ENCODE measurements at regions not wholly inside any gene's neighbourhood (a gene's known extent, or its start where the extent isn't known, plus 50 kb on each side); places are given as distances from the start of the nearest gene placed in this dataset.

DNA sequence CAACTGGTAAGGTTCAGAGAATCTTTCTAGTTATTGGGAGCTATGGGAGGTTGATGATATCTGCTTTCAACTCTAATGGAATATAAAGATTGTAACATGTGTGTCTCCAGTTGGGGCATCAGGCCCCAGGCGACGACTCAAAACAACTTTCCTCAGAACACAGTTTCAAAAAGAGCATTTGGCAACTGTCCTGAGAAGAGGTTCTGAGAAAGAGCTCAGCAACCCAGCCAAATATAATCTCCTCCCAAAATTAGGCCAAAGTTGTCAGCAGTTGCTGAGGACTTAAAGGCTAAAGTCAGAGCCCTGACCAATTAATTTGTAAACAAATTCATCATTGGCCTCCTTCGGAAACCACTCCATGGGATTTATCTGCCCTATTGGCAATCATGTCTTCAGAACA, 251.1 kb upstream of the NFE2L3 start:
- CTCF ChIA-PET, result interaction anchor here (2.0 to 2.1 kb wide), 2 partner anchors 8 to 465 kb away, joined by 5 to 11 read pairs; no protein-coding TSS in a partner anchor
- H3K4me3 ChIP-seq (ENCODE audit: low read depth, low read length), result no peak overlapping the region
- POLR2A ChIA-PET, result no interaction called here
- TF ChIP-seq, protein P1, sequence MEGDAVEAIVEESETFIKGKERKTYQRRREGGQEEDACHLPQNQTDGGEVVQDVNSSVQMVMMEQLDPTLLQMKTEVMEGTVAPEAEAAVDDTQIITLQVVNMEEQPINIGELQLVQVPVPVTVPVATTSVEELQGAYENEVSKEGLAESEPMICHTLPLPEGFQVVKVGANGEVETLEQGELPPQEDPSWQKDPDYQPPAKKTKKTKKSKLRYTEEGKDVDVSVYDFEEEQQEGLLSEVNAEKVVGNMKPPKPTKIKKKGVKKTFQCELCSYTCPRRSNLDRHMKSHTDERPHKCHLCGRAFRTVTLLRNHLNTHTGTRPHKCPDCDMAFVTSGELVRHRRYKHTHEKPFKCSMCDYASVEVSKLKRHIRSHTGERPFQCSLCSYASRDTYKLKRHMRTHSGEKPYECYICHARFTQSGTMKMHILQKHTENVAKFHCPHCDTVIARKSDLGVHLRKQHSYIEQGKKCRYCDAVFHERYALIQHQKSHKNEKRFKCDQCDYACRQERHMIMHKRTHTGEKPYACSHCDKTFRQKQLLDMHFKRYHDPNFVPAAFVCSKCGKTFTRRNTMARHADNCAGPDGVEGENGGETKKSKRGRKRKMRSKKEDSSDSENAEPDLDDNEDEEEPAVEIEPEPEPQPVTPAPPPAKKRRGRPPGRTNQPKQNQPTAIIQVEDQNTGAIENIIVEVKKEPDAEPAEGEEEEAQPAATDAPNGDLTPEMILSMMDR (IDR thresholded peaks at IDR 0.05; ENCODE audit: insufficient read depth, low read length, missing control alignments), result no peak
- DNase-seq (ENCODE audit: low read depth, low spot score), result no peak

GRCh38 chr7:25901658-25902057, 250.3 kb upstream of the NFE2L3 start:
- ChIA-PET POLR2A (no interaction called here), CTCF (interaction anchor here (0.7 to 2.1 kb wide), 2 partner anchors 9 to 471 kb away, joined by 3 to 11 read pairs; no protein-coding TSS in a partner anchor)
- no peak for DNase-seq (ENCODE audit: low read depth, low spot score)
- no peak overlapping the region for H3K4me3 ChIP-seq (ENCODE audit: low read depth, low read length)
- TF ChIP-seq, protein P1 (IDR thresholded peaks at IDR 0.05; ENCODE audit: insufficient read depth, low read length, missing control alignments), result no peak

DNA sequence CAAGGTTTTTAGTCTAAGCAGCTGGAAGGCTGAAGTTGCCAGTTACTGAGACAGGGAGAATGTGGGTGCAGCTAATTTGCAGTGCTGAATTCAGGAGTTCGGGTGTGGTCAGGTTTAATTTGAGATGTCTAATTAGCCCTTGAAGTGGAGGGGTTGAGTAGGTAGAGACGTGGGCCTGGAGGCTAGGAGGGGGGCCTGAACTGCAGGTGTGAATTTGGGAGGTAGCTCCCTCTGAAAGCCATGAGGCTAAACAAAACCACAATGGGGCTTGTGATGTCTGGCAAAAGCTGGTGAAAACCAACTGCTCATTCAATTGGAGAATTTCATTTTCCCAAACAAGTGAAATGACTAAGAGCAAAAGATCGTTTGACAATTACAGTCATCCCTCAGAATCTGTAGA, 246.0 kb upstream of the NFE2L3 start:
- no peak overlapping the region for H3K4me3 ChIP-seq (ENCODE audit: low read depth, low read length)
- ChIA-PET POLR2A (no interaction called here), CTCF (interaction anchor here (1.1 to 3.7 kb wide), 4 partner anchors 10 to 460 kb away, joined by 3 to 14 read pairs (median 6); no protein-coding TSS in a partner anchor)
- TF ChIP-seq, protein P1 (IDR thresholded peaks at IDR 0.05; ENCODE audit: insufficient read depth, low read length, missing control alignments), result no peak
- no peak for DNase-seq (ENCODE audit: low read depth, low spot score)

GRCh38 chr7:25906760-25907159, 245.2 kb upstream of the NFE2L3 start:
- POLR2A ChIA-PET, result no interaction called here

DNA sequence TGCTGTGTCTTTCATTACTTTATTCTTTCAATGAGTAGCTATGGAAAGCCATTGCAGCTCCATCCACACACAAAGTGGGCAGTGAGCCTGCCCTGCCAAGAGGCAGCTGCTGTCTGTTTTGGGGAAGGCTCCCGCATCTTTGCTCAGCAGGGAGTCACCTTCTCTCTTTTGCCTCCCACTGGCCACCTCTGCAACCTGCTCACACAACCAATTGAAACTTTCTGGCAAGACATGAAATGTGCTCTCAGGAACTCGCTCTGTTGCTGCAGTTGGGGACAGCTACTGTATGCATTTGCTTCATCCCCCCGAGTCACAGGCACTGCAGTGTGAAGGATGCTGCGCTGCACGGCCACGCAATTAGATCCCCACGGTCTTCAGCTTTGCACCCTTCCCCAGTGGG, 244.8 kb upstream of the NFE2L3 start:
- no peak overlapping the region for H3K4me3 ChIP-seq (ENCODE audit: low read depth, low read length)
- TF ChIP-seq, protein P1 (IDR thresholded peaks at IDR 0.05; ENCODE audit: insufficient read depth, low read length, missing control alignments), result no peak
- ChIA-PET POLR2A (no interaction called here), CTCF (interaction anchor here (0.6 to 3.7 kb wide), 4 partner anchors 12 to 456 kb away, joined by 3 to 14 read pairs (median 6); no protein-coding TSS in a partner anchor)
- no peak for DNase-seq (ENCODE audit: low read depth, low spot score)

More at GRCh38 chr7:25906760-25907159, 245.2 kb upstream of the NFE2L3 start:
- H3K4me3 ChIP-seq (ENCODE audit: low read depth, low read length), result no peak overlapping the region
- TF ChIP-seq, protein P1 (IDR thresholded peaks at IDR 0.05; ENCODE audit: insufficient read depth, low read length, missing control alignments), result no peak
- CTCF ChIA-PET, result interaction anchor here (0.6 to 3.7 kb wide), 2 partner anchors 14 to 457 kb away, joined by 3 to 14 read pairs; no protein-coding TSS in a partner anchor
- no peak for DNase-seq (ENCODE audit: low read depth, low spot score)

GRCh38 chr7:25907731-25908130, 244.3 kb upstream of the NFE2L3 start:
- H3K4me3 ChIP-seq (ENCODE audit: low read depth, low read length), result no peak overlapping the region
- TF ChIP-seq, protein P1 (IDR thresholded peaks at IDR 0.05; ENCODE audit: insufficient read depth, low read length, missing control alignments), result no peak
- ChIA-PET CTCF (interaction anchor here (1.0 to 3.7 kb wide), 5 partner anchors 12 to 462 kb away, joined by 3 to 14 read pairs (median 3); no protein-coding TSS in a partner anchor), POLR2A (no interaction called here)
- no peak for DNase-seq (ENCODE audit: low read depth, low spot score)

Data from AG04449 (cell line).